Ovary (tissue), 3 donors: ENCODE measurements at regions not wholly inside any gene's neighbourhood (a gene's known extent, or its start where the extent isn't known, plus 50 kb on each side); places are given as distances from the start of the nearest gene placed in this dataset.
"Not testable (repeated sequence)": the region's sequence is repeated elsewhere in the genome, so short reads cannot be mapped to it uniquely, and the experiment has no call there.

Experiments used
- EP300 ChIP-seq: sonication (generic); formaldehyde crosslinking; IDR thresholded peaks from one replicate; pipeline ENCODE4 v1.6.1; 2017; ENCODE audit warnings: antibody characterized with exemption
- POLR2A ChIP-seq: fragments of 450-650 bp; IDR thresholded peaks from one replicate; pipeline ENCODE4 v1.6.1; 2017; ENCODE audit warnings: antibody characterized with exemption, mild to moderate bottlenecking, moderate library complexity
- TF ChIP-seq, protein P1 (sequence below), 3 donors: fragments of 450-650 bp in 2 of 3; fragments of 200-600 bp in 1 of 3; IDR thresholded peaks; one replicate each; pipeline versions ENCODE4 v1.5.1 to v1.8.0; 2016 to 2022; ENCODE audit warnings: antibody characterized with exemption in 3 of 3, mild to moderate bottlenecking in 1 of 3
- donor health status: DM: no; HTN: no; CAD: no.

DNA sequence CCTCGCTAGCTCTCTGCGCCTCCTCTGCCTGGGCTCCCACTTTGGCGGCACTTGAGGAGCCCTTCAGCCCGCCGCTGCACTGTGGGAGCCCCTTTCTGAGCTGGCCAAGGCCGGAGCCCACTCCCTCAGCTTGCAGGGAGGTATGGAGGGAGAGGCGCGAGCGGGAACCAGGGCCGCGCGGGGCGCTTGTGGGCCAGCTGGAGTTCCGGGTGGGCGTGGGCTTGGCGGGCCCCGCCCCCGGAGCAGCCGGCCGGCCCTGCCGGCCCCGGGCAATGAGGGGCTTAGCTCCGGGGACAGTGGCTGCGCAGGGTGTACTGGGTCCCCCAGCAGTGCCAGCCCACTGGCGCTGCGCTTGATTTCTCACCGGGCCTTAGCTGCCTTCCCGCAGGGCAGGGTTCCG, 203.3 kb upstream of the GRM3 start:
- TF ChIP-seq, protein P1, sequence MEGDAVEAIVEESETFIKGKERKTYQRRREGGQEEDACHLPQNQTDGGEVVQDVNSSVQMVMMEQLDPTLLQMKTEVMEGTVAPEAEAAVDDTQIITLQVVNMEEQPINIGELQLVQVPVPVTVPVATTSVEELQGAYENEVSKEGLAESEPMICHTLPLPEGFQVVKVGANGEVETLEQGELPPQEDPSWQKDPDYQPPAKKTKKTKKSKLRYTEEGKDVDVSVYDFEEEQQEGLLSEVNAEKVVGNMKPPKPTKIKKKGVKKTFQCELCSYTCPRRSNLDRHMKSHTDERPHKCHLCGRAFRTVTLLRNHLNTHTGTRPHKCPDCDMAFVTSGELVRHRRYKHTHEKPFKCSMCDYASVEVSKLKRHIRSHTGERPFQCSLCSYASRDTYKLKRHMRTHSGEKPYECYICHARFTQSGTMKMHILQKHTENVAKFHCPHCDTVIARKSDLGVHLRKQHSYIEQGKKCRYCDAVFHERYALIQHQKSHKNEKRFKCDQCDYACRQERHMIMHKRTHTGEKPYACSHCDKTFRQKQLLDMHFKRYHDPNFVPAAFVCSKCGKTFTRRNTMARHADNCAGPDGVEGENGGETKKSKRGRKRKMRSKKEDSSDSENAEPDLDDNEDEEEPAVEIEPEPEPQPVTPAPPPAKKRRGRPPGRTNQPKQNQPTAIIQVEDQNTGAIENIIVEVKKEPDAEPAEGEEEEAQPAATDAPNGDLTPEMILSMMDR (IDR thresholded peaks at IDR 0.05) = not testable (repeated sequence)
- TF ChIP-seq POLR2A, EP300: not testable (repeated sequence)
